ENCODE measurements at regions not wholly inside any gene's neighbourhood (a gene's known extent, or its start where the extent isn't known, plus 50 kb on each side); places are given as distances from the start of the nearest gene placed in this dataset.
"Not testable (repeated sequence)": the region's sequence is repeated elsewhere in the genome, so short reads cannot be mapped to it uniquely, and the experiment has no call there.

DNA sequence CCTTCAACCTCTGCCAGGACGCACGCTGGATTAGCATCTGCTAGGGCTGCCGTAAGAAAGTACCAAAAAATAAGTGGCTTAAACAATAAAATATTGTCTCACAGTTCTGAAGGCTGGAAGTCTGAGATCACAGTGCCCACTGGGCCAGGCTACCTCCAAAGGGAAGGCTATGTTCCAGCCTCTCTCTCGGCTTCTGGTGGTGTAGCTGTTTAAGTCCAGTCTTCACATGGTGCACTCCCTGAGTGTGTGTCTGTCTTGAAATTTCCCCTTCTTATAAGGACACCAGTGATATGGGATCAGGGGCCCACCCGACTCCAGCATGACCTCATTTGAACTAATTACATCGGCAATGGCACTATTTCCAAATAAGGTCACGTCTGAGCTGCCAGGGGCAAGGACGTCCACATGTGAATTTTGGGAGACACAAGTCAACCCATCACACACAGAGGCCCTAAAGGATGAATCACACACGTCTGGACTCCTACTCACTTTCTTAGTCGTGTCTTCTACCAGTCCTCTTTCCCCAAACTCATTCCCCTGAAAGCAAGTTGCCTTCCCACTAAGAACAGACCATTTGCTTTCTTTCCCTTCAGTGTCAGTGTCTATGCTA, 359.4 kb downstream of the BCL2L11 start:
- not testable (repeated sequence) for H3K27me3 ChIP-seq (ENCODE audit: insufficient read depth, low read length, poor library complexity); H3K36me3 ChIP-seq (ENCODE audit: insufficient read depth, low read length); H4K20me1 ChIP-seq (ENCODE audit: insufficient read depth, low read length); H3K4me3 ChIP-seq (ENCODE audit: low read depth in 1 of 2, low read length in 2 of 2); H2AFZ ChIP-seq (ENCODE audit: low read depth, low read length); H3K27ac ChIP-seq (ENCODE audit: low read length); H3K9me3 ChIP-seq (ENCODE audit: insufficient read depth, low read length, severe bottlenecking); ATAC-seq (ENCODE audit: insufficient read depth, low read depth); DNase-seq; H3K9ac ChIP-seq (ENCODE audit: low read depth, low read length); H3K4me2 ChIP-seq (ENCODE audit: insufficient read depth, low read length)
- Histone ChIP-seq H3K4me1 (ENCODE audit: insufficient read depth, low read length) (peaks cover 16% of the 10 kb centered on the region), H3K79me2 (ENCODE audit: insufficient read depth, low read length) (peaks cover 59% of the 10 kb centered on the region)

- not testable (repeated sequence) for H2AFZ ChIP-seq (ENCODE audit: low read depth, low read length); H3K9me3 ChIP-seq (ENCODE audit: insufficient read depth, low read length, severe bottlenecking); H3K9ac ChIP-seq (ENCODE audit: low read depth, low read length); H3K4me2 ChIP-seq (ENCODE audit: insufficient read depth, low read length); H3K27me3 ChIP-seq (ENCODE audit: insufficient read depth, low read length, poor library complexity); H3K36me3 ChIP-seq (ENCODE audit: insufficient read depth, low read length); H3K4me3 ChIP-seq (ENCODE audit: low read depth in 1 of 2, low read length in 2 of 2); H4K20me1 ChIP-seq (ENCODE audit: insufficient read depth, low read length)
- H3K4me1 ChIP-seq (ENCODE audit: insufficient read depth, low read length) = peaks cover 18% of the 10 kb centered on the region
- peak; percentile 7 for TF ChIP-seq CTCF (IDR thresholded peaks at IDR 0.05; ENCODE audit: borderline replicate concordance, extremely low read depth, low read length, poor library complexity, severe bottlenecking)
- DNase-seq (peak; percentile 55), ATAC-seq (ENCODE audit: insufficient read depth, low read depth) (peak; percentile 75)
- H3K27ac ChIP-seq (ENCODE audit: low read length) = peak overlapping the region; percentile 40; the same call in 1 of the 2 replicates
- peaks cover 62% of the 10 kb centered on the region for H3K79me2 ChIP-seq (ENCODE audit: insufficient read depth, low read length)
Observed at GRCh38 chr2:111480633-111481032, 359.9 kb downstream of the BCL2L11 start.

GRCh38 chr2:111481219-111481618, 360.5 kb downstream of the BCL2L11 start:
- not testable (repeated sequence) for H3K36me3 ChIP-seq (ENCODE audit: insufficient read depth, low read length); H4K20me1 ChIP-seq (ENCODE audit: insufficient read depth, low read length); DNase-seq; H3K27me3 ChIP-seq (ENCODE audit: insufficient read depth, low read length, poor library complexity); H3K9me3 ChIP-seq (ENCODE audit: insufficient read depth, low read length, severe bottlenecking); H3K4me3 ChIP-seq (ENCODE audit: low read depth in 1 of 2, low read length in 2 of 2); ATAC-seq (ENCODE audit: insufficient read depth, low read depth); H3K9ac ChIP-seq (ENCODE audit: low read depth, low read length); H3K4me2 ChIP-seq (ENCODE audit: insufficient read depth, low read length); H2AFZ ChIP-seq (ENCODE audit: low read depth, low read length)
- peaks cover 64% of the 10 kb centered on the region for H3K79me2 ChIP-seq (ENCODE audit: insufficient read depth, low read length)
- peak overlapping the region; percentile 36 for H3K27ac ChIP-seq (ENCODE audit: low read length)
- peaks cover 18% of the 10 kb centered on the region for H3K4me1 ChIP-seq (ENCODE audit: insufficient read depth, low read length)

DNA sequence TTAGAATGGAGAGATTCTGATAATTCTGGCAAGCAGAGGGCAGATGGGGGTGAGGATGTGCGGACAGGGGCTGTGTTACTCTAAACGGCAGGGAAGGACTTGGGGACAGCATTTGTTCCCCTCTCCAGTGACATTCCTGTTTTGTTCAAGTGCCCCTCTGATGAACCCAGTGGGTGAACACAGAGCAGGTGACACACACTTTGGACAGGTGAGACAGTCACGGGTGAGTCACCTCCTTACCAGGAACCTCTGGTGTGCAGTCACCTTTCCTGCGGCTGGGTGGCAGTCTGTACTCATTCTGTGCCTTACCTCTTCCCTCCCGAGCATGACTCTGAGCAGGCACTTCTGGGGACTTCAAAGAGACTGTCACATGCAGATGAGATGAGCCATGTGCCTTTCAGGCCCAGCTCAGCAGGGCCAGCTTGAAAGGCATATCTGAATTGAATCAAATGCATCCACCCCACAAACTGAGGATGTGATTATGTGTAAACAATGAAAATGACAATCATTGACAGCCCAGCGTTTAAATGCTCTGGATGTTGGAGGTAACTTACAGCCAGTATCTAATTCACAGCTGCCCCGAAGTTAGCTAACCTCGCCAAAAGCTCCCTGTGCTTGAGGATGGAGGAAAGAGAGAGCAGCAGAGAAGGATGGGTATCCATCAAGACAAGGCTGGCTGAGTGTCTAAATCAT, 362.4 kb downstream of the BCL2L11 start:
- not testable (repeated sequence) for H3K4me2 ChIP-seq (ENCODE audit: insufficient read depth, low read length); H4K20me1 ChIP-seq (ENCODE audit: insufficient read depth, low read length); H3K36me3 ChIP-seq (ENCODE audit: insufficient read depth, low read length); H3K4me3 ChIP-seq (ENCODE audit: low read depth in 1 of 2, low read length in 2 of 2); DNase-seq; H3K27me3 ChIP-seq (ENCODE audit: insufficient read depth, low read length, poor library complexity); H3K9me3 ChIP-seq (ENCODE audit: insufficient read depth, low read length, severe bottlenecking); H2AFZ ChIP-seq (ENCODE audit: low read depth, low read length); H3K9ac ChIP-seq (ENCODE audit: low read depth, low read length)
- ATAC-seq (ENCODE audit: insufficient read depth, low read depth) = peak; percentile 86
- peak; percentile 4 for TF ChIP-seq CTCF (IDR thresholded peaks at IDR 0.05; ENCODE audit: borderline replicate concordance, extremely low read depth, low read length, poor library complexity, severe bottlenecking)
- H3K79me2 ChIP-seq (ENCODE audit: insufficient read depth, low read length) = peaks cover 68% of the 10 kb centered on the region
- peak overlapping the region; percentile 57 for H3K27ac ChIP-seq (ENCODE audit: low read length)
- H3K4me1 ChIP-seq (ENCODE audit: insufficient read depth, low read length) = peaks cover 18% of the 10 kb centered on the region

DNA sequence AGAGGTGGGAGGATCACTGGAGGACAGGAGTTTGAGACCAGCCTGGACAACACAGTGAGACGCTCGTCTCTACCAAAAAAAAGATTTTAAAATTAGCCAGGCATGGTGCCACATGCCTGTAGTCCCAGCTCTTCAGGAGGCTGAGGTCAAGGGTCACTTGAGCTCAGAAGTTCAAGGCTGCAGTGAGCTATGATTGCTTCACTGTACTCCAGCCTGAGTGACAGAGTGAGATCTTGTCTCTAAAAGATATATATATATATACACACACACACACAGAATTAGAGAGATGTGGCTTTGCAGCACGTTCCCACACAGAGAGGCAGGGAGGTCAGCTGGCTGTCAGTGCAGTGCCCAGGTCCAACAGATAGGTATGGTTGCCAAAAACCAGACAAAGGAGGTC, 363.4 kb downstream of the BCL2L11 start:
- peaks cover 68% of the 10 kb centered on the region for H3K79me2 ChIP-seq (ENCODE audit: insufficient read depth, low read length)

GRCh38 chr2:111485895-111486294, 365.2 kb downstream of the BCL2L11 start:
- not testable (repeated sequence) for H3K4me3 ChIP-seq (ENCODE audit: low read depth in 1 of 2, low read length in 2 of 2); H4K20me1 ChIP-seq (ENCODE audit: insufficient read depth, low read length); H3K27ac ChIP-seq (ENCODE audit: low read length); DNase-seq; H3K4me2 ChIP-seq (ENCODE audit: insufficient read depth, low read length); H3K36me3 ChIP-seq (ENCODE audit: insufficient read depth, low read length); H2AFZ ChIP-seq (ENCODE audit: low read depth, low read length); ATAC-seq (ENCODE audit: insufficient read depth, low read depth); H3K9me3 ChIP-seq (ENCODE audit: insufficient read depth, low read length, severe bottlenecking); H3K9ac ChIP-seq (ENCODE audit: low read depth, low read length); H3K27me3 ChIP-seq (ENCODE audit: insufficient read depth, low read length, poor library complexity)
- peaks cover 61% of the 10 kb centered on the region for H3K79me2 ChIP-seq (ENCODE audit: insufficient read depth, low read length)
- H3K4me1 ChIP-seq (ENCODE audit: insufficient read depth, low read length) = peaks cover 18% of the 10 kb centered on the region

More for the DNA sequence above, 363.4 kb downstream of the BCL2L11 start:
- ATAC-seq (ENCODE audit: insufficient read depth, low read depth); H4K20me1 ChIP-seq (ENCODE audit: insufficient read depth, low read length); H3K9ac ChIP-seq (ENCODE audit: low read depth, low read length); H3K27ac ChIP-seq (ENCODE audit: low read length); H3K36me3 ChIP-seq (ENCODE audit: insufficient read depth, low read length); H3K27me3 ChIP-seq (ENCODE audit: insufficient read depth, low read length, poor library complexity); H3K4me2 ChIP-seq (ENCODE audit: insufficient read depth, low read length); H3K9me3 ChIP-seq (ENCODE audit: insufficient read depth, low read length, severe bottlenecking); DNase-seq; H2AFZ ChIP-seq (ENCODE audit: low read depth, low read length); H3K4me3 ChIP-seq (ENCODE audit: low read depth in 1 of 2, low read length in 2 of 2): not testable (repeated sequence)
- peaks cover 18% of the 10 kb centered on the region for H3K4me1 ChIP-seq (ENCODE audit: insufficient read depth, low read length)
